A673 (cell line): ENCODE measurements at regions not wholly inside any gene's neighbourhood (a gene's known extent, or its start where the extent isn't known, plus 50 kb on each side); places are given as distances from the start of the nearest gene placed in this dataset.
"Not testable (repeated sequence)": the region's sequence is repeated elsewhere in the genome, so short reads cannot be mapped to it uniquely, and the experiment has no call there.

Experiments used
- CTCF ChIP-seq: fragments of 300-800, 200-600 bp; sonication (generic); conservative IDR thresholded peaks from 2 replicates; pipeline ENCODE4 v1.5.1; 2017; ENCODE audit warnings: low read depth, mild to moderate bottlenecking, antibody characterized with exemption, low read length, moderate library complexity, mixed read lengths
- EZH2 ChIP-seq: fragments of 200-600 bp; sonication (generic); IDR thresholded peaks from 2 replicates; pipeline ENCODE4 v1.6.1; 2017; ENCODE audit warnings: borderline replicate concordance, low read depth, mild to moderate bottlenecking, mixed read lengths, antibody characterized with exemption, low read length; ENCODE audit not compliant: poor library complexity, severe bottlenecking

DNA sequence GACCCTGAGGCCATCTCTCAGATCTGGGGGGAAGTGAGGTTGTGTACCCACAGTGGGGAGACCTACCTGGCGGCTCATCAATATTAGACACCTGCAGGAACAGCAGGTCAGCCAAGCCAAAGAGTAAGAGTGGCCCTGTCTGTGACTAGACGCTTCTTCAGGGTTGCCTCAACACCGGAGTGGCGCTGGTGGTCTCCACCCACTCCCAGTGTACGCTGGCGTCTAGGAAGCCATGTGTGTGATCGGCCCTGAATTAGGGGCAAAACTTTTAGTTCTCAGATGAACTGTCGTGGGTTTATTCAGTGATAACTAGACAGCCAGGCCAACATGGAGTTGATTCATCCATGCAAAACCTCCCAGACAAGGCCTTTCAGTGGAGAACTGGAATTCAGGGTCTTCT lies 229.3 kb upstream of the PLGLB2 start:
- TF ChIP-seq CTCF, EZH2: not testable (repeated sequence)
